ENCODE measurements at regions not wholly inside any gene's neighbourhood (a gene's known extent, or its start where the extent isn't known, plus 50 kb on each side); places are given as distances from the start of the nearest gene placed in this dataset.

- TF ChIP-seq EP300 (IDR thresholded peaks at IDR 0.05) (no peak), POLR2AphosphoS5 (IDR thresholded peaks at IDR 0.05) (no peak), CTCF (IDR thresholded peaks at IDR 0.05) (no peak), POLR2A (IDR thresholded peaks at IDR 0.05) (no peak)
Observed at GRCh38 chr10:78942091-78942501, 126.7 kb upstream of the ZMIZ1 start.
